ENCODE measurements at regions not wholly inside any gene's neighbourhood (a gene's known extent, or its start where the extent isn't known, plus 50 kb on each side); places are given as distances from the start of the nearest gene placed in this dataset.

DNA sequence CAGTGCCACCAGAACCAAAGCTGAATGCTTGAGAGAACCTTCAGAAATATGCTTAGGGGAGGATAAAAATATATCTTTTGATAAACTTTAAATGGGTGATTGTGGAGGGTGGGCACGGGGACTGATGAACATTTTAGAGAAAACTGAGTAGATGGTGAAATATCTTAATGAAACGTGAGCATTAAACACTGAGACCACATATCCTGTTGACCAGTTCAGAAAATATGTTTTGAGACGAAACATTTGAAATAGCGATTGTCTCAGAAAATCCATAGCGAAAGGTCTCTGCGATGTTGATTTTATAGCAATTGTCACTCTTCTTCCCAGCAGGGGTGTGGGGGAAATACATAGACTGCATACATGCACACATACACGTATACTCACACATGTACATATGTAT is 231.0 kb downstream of the ESM1 start (continued):
- TF ChIP-seq CEBPB (IDR thresholded peaks at IDR 0.05; ENCODE audit: low read depth) (no peak), ZNF274 (IDR thresholded peaks at IDR 0.05; ENCODE audit: low read depth, low read length) (no peak)

- H3K9me3 ChIP-seq (ENCODE audit: control insufficient read depth in 1 of 2, insufficient read depth in 1 of 2, low read depth in 1 of 2, low read length in 2 of 2), result no peaks in the 10 kb centered on the region
- H3K4me1 ChIP-seq (ENCODE audit: control insufficient read depth in 1 of 2, insufficient read depth in 2 of 2, low read length in 2 of 2), result no peaks in the 10 kb centered on the region
- ChIA-PET RAD21 (ENCODE audit: low non-redundant PET in 1 of 2, low total read pairs in 2 of 2, uncharacterized antibody in 2 of 2, unreplicated experiment in 2 of 2) (no interaction called here), POLR2A (no interaction called here), CTCF (no interaction called here)
- no peaks in the 10 kb centered on the region for H3K79me2 ChIP-seq (ENCODE audit: insufficient read depth, low read length)
- intact Hi-C loops (cut with micrococcal nuclease), result no loop called here
- no TSS peak for BruUV-seq (replicated peaks)
- TF ChIP-seq YY1 (IDR thresholded peaks at IDR 0.05; ENCODE audit: extremely low read depth, insufficient replicate concordance, low read depth, low read length) (no peak), POLR2AphosphoS5 (IDR thresholded peaks at IDR 0.05; ENCODE audit: low read depth, low read length) (no peak), ZNF274 (IDR thresholded peaks at IDR 0.05; ENCODE audit: low read depth, low read length) (no peak), POLR2A (IDR thresholded peaks at IDR 0.05; ENCODE audit: borderline replicate concordance, extremely low read depth, insufficient read depth, insufficient read length) (no peak), SRF (IDR thresholded peaks at IDR 0.05; ENCODE audit: low read depth) (no peak), SP1 (IDR thresholded peaks at IDR 0.05; ENCODE audit: low read depth) (no peak), ELF1 (IDR thresholded peaks at IDR 0.05; ENCODE audit: borderline replicate concordance, low read depth) (no peak), TCF7L2 (IDR thresholded peaks at IDR 0.05; ENCODE audit: borderline replicate concordance, extremely low read depth, insufficient read depth, insufficient read length) (no peak), CEBPB (IDR thresholded peaks at IDR 0.05; ENCODE audit: low read depth) (no peak), FOSL1 (IDR thresholded peaks at IDR 0.05; ENCODE audit: low read depth) (no peak), JUND (IDR thresholded peaks at IDR 0.05) (no peak), ZFX (IDR thresholded peaks at IDR 0.05) (no peak), EZH2 (IDR thresholded peaks at IDR 0.05) (no peak), RAD21 (IDR thresholded peaks at IDR 0.05; ENCODE audit: low read depth) (no peak), EZH2phosphoT487 (IDR thresholded peaks at IDR 0.05; ENCODE audit: borderline replicate concordance) (no peak), SIN3A (IDR thresholded peaks at IDR 0.05; ENCODE audit: low read depth) (no peak), ATF3 (IDR thresholded peaks at IDR 0.05) (no peak)
- TF ChIP-seq, protein P1, sequence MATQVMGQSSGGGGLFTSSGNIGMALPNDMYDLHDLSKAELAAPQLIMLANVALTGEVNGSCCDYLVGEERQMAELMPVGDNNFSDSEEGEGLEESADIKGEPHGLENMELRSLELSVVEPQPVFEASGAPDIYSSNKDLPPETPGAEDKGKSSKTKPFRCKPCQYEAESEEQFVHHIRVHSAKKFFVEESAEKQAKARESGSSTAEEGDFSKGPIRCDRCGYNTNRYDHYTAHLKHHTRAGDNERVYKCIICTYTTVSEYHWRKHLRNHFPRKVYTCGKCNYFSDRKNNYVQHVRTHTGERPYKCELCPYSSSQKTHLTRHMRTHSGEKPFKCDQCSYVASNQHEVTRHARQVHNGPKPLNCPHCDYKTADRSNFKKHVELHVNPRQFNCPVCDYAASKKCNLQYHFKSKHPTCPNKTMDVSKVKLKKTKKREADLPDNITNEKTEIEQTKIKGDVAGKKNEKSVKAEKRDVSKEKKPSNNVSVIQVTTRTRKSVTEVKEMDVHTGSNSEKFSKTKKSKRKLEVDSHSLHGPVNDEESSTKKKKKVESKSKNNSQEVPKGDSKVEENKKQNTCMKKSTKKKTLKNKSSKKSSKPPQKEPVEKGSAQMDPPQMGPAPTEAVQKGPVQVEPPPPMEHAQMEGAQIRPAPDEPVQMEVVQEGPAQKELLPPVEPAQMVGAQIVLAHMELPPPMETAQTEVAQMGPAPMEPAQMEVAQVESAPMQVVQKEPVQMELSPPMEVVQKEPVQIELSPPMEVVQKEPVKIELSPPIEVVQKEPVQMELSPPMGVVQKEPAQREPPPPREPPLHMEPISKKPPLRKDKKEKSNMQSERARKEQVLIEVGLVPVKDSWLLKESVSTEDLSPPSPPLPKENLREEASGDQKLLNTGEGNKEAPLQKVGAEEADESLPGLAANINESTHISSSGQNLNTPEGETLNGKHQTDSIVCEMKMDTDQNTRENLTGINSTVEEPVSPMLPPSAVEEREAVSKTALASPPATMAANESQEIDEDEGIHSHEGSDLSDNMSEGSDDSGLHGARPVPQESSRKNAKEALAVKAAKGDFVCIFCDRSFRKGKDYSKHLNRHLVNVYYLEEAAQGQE (IDR thresholded peaks at IDR 0.05; ENCODE audit: low read depth), result no peak
- TF ChIP-seq, protein P2, sequence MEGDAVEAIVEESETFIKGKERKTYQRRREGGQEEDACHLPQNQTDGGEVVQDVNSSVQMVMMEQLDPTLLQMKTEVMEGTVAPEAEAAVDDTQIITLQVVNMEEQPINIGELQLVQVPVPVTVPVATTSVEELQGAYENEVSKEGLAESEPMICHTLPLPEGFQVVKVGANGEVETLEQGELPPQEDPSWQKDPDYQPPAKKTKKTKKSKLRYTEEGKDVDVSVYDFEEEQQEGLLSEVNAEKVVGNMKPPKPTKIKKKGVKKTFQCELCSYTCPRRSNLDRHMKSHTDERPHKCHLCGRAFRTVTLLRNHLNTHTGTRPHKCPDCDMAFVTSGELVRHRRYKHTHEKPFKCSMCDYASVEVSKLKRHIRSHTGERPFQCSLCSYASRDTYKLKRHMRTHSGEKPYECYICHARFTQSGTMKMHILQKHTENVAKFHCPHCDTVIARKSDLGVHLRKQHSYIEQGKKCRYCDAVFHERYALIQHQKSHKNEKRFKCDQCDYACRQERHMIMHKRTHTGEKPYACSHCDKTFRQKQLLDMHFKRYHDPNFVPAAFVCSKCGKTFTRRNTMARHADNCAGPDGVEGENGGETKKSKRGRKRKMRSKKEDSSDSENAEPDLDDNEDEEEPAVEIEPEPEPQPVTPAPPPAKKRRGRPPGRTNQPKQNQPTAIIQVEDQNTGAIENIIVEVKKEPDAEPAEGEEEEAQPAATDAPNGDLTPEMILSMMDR (IDR thresholded peaks at IDR 0.05 in 2 of 3, conservative IDR thresholded peaks at IDR 0.05 in 1 of 3; ENCODE audit: borderline replicate concordance in 1 of 3, insufficient read depth in 1 of 3, low read depth in 2 of 3, low read length in 2 of 3), result no peak
- TF ChIP-seq, protein P3, sequence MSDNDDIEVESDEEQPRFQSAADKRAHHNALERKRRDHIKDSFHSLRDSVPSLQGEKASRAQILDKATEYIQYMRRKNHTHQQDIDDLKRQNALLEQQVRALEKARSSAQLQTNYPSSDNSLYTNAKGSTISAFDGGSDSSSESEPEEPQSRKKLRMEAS (IDR thresholded peaks at IDR 0.05), result no peak
- H3K27ac ChIP-seq (ENCODE audit: low read depth, low read length), result no peak overlapping the region
- no peaks in the 10 kb centered on the region for H3K9me2 ChIP-seq (ENCODE audit: insufficient read depth)
- H3K9ac ChIP-seq (ENCODE audit: low read length), result no peak overlapping the region
- H3K27me3 ChIP-seq (ENCODE audit: insufficient read depth, low read length), result peaks cover 8% of the 10 kb centered on the region; the same call in 1 of the 2 replicates
- no peaks in the 10 kb centered on the region for H4K20me1 ChIP-seq (ENCODE audit: insufficient read depth)
- H2AFZ ChIP-seq (ENCODE audit: low read depth, low read length, poor library complexity, severe bottlenecking), result no peak overlapping the region
- H3K36me3 ChIP-seq (ENCODE audit: control insufficient read depth in 1 of 2, insufficient read depth in 2 of 2, low read length in 2 of 2), result no peaks in the 10 kb centered on the region
- no peak for ATAC-seq
- no peak overlapping the region for H3K4me2 ChIP-seq (ENCODE audit: low read length)
- no peak for DNase-seq (ENCODE audit: low read depth, low spot score)
- no peak overlapping the region for H3K4me3 ChIP-seq (replicated peaks in 1 of 2; ENCODE audit: low read depth in 1 of 2, low read length in 2 of 2)
Measured at GRCh38 chr5:54753753-54754152, 231.6 kb downstream of the ESM1 start.

Data from HCT116 (cell line).